Epidermal melanocyte (primary cell): ENCODE measurements at regions not wholly inside any gene's neighbourhood (a gene's known extent, or its start where the extent isn't known, plus 50 kb on each side); places are given as distances from the start of the nearest gene placed in this dataset.
"Not testable (repeated sequence)": the region's sequence is repeated elsewhere in the genome, so short reads cannot be mapped to it uniquely, and the experiment has no call there.

Source experiments
- DNase-seq: peaks from one replicate; pipeline ENCODE4 v3.0.0; 2011; ENCODE audit warnings: low spot score; ENCODE audit not compliant: insufficient read length

DNA sequence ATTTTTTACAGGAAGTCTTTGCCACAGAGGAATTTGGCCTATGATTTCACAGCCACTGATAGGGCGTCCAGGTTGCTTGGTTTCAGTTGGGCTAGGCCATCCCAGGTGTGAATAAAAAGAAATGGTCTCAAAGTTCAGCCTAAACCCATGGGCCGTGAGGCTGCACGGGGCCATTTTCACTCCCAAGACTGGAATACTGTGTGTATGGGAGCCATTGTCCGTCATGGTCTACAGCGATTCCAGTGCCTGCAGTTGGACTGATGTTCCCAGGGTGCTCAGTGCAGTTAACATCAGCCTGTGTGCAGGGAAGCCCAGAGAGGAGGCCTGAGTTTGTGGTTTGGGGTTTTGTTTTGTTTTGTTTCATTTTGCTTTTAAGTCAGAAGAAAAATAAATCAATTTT is 133.2 kb downstream of the ADSS2 start:
- no peak for DNase-seq

DNA sequence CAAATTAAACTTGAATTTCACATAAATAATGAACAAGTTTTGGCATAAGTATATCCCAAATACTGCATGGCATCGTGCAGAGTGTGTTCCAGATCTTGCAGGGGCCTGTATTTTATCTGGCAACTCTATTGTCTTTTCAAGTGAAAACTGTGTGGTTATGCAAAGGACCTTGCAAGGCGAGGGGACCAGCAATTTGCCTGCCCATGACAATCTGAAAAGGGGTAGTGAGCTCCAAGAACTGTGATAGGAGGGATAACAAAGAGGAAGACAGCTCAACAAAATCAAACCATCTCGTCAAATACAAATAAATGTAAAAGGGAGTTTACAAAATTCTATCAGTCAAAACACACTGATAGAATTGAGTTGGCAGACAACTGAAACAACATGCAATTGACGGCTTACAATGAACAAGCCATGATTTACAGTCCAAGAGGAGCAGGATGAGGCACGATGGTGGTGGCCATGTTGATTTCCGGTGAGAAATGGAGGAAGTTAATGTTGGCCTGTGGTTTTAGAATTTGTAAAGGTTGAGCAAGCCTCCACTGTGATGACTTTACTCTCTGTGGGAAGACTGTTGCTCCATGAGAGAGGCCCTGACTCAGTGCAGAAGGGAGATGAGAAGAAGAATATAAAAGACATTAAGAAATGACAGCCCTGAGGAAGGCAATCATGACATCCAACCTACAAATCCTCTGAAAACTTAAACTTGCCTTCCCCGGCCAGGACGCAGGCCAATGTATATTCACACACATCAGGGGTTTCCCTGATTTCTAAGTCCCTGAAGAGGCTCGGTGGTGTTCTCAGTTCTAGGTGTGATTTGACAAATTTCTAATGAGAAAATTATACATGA is 132.2 kb downstream of the ADSS2 start:
- no peak for DNase-seq

DNA sequence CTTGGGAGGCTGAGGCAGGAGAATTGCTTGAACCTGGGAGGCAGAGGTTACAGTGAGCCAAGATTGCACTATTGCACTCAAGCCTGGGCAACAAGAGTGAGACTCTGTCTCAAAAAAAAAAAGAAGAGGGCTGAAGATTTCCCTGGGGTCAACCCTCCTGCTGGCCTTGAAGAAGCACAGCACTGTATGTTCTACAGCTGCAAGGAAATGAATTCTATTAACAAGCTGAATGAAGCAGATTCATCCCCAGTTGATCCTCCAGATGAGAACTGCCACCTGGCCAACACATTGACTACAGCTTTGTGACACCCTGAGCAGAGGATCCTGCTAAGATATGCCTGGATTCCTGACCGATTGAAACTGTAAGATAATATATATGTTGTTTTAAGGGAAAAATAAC is 129.5 kb downstream of the ADSS2 start:
- DNase-seq = no peak

DNA sequence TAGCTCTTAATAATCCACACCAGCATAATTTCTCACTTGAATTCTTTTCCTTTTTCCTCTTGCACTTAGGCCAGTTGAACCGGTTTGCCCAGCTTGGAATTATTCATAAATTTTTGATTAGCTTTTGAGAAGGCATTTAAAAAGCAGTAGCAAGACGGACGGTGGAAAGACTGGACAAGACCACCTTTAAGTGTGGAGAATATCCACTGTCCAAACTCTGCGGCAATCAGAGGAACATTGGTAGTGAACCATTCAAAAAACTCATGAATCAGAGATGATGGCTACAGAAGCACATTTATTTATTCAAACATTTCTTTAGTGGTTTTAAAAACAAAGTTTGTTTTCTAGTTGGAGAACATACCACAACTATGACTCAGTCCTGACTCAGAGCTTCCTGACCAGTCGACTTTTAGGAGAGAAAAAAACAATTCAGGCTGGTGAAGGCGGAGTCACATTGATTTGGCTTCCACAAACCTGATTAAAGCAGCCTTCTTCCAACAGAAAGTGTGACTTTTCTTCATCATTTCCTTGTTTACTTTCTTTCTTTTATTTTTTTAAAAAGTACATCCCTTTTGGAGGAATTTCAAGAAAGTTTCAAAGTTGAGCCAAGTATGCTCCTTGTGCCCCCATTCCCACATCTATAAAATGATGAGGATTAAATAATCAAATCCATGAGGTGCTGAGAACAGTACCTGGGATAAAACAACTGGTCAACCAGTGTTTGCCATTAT is 128.8 kb downstream of the ADSS2 start:
- peak; percentile 70 for DNase-seq

DNA sequence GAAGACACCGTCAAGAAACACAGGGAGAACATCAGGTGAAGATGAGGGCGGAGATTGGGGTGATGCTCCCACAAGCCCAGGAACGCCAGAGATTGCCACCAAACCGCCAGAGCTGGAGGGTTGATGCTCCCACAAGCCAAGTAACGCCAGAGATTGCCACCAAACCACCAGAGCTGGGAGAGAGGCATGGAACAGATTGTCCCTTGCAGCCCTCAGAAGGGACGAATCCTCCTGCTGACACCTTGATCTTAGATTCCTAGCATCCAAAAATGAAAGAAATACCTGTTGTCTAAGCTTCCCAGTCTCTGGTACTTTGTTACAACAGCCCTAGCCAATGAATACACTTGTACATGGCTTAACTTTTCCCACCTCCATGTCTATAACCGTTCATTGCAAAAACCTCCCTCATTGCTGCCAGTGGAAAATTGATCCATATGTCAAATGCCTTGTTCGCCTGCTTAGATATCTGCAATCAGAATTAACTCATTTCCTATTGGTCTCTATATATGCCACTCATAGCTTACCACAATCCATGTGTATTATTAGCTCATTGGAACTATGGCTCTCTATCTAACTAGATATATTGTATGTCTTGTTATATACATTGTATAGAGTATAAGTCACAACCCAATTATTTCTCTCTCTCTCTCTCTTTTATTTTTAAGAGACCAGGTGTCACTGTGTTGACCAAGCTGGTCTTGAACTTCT is 127.4 kb downstream of the ADSS2 start:
- DNase-seq = no peak

DNA sequence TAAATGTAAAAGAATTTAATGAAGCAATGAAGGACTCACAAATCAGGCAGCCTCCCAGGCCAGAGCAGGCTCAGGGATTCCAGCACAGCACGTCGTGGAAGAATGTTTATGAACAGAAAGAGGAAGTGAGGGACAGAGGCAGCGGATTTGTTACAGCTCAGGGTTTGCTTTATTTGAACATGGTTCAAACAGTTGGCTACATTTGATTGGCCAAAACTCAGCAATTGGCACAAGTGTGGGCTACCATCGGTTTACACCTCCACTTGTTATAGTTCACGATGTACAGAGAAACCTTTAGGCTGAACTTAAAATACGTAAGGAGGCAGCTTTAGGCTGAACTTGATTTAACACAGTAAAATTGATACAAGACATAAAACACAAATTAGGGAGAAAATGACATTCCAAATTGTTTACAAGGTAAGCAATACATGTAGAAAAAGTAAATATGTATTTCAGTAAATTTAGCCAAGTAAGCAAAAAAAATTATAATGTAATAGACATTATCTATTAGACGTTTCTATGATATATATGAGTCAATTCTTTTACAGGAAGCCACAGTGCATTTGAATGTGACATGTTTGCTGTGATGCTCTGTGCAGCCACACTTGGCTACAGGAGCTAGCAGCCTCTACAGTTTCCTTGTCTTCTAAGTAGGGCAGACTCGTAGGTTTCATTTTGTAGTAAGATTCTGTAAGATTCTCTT is 126.5 kb downstream of the ADSS2 start:
- DNase-seq = no peak

DNA sequence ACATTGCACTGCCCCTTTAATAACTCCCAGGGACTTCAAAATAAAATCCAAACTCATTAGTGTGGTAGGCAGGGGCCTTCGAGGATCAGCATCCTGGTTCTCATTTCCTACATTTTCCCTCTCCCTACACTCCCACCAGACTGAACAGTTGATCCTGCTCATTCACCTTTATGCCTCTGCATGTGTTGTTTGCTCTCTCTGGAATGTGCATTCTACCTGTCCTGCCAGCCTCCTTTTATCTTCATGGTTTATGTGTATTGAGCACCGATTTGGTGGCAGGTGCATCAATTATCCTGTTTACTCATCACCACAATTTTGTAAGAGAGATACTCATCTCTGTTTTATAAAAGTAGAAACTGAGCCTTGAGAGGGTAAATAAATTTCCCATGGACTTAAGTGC is 125.0 kb downstream of the ADSS2 start:
- DNase-seq = no peak

DNA sequence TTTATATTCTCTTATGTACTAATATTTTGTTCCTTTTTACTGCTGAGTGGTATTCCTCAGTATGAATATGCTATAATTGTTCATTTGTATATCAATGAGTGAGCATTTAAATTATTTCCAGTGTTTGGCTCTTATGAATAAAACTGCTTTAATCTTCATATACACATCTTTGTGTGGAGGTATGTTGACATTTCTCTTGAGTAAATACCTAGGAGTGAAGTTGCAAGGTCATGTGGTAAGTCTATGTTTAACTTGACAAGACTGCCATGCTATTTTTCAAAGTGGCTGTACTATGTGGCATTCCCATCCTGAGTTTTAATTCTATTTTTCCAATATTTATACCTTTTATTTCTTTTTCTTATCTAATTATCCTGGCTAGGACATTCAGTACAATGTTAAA is 124.2 kb downstream of the ADSS2 start:
- no peak for DNase-seq

DNA sequence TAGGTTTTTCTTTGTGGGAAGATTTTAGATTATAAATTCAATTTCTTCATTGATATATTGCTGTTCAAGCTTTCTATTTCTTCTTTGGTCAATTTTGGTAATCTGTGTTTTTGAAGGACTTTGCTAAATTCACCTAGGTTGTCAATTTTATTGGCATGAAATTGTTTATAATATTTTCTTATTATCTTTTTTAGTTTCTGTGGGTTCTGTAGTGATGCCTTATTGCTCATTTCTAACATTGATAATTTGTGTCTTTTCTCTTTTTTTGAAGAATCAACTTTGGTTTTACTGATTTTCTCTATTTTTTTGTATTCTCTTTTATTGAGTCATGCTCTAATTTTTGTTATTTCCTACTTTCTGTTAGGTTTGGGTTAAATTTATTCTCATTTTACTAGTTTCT is 123.2 kb downstream of the ADSS2 start:
- no peak for DNase-seq

DNA sequence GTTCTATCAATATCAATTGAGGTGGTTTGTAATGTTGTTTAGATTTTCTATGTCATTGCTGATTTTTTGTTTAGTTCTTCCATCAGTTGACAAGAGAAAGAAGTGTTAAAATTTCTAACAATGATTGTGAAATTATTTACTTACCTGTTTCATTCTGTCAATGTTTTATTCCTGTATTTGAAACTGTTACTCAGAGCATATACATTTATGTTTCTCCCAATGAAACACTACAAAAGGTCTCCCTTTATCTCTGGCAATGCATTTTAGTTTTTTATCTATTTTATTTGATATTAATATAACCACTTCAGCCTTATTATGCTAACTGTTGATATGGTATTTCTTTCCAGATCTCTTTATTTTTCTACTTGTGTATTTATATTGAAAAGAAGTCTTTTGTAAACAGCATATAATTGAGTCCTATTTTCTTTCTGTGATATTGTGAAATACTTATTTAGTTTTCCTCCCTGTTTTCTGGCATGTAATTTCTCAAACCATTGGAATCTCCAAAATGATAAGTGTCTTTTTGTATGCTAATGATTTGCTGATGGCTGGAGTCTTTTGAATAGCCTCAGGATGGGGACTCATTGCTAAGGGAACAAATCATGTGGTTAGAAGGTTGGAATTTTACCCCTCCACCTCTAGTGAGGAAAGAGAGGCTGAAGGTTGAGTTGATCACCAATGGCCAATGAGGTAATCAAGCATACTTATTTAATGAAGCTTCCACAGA is 122.0 kb downstream of the ADSS2 start:
- no peak for DNase-seq

DNA sequence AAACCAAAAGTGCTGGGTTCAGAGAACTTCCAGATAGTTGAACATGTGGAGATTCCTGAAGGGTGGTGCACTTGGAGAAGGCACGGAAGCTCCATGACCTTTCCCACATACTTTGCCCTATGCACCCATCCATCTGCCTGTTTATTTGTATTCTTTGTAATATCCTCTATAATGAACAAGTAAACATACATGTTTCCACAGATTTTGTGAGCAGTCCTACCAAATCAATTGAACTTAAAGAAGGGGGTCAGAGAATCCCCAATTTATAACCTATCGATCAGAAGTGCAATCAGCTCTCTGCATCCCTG is 121.4 kb downstream of the ADSS2 start:
- no peak for DNase-seq

DNA sequence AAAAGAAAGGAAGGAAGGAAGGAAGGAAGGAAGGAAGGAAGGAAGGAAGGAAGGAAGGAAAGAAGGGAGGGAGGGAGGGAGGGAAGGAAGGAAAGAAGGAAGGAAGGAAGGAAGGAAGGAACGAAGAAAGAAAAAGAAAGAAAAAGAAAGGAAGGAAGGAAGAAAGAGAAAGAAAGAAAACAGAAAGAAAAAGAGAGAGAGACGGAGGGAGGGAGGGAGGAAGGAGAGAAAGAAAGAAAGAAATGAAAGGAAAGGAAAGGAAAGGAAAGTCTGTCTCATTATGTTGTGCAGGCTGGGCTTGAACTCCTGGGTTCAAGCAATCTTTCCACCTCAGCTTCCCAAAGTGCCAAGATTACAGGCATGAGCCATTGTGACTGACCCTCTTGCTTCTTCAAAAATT is 118.9 kb downstream of the ADSS2 start:
- DNase-seq = not testable (repeated sequence)

DNA sequence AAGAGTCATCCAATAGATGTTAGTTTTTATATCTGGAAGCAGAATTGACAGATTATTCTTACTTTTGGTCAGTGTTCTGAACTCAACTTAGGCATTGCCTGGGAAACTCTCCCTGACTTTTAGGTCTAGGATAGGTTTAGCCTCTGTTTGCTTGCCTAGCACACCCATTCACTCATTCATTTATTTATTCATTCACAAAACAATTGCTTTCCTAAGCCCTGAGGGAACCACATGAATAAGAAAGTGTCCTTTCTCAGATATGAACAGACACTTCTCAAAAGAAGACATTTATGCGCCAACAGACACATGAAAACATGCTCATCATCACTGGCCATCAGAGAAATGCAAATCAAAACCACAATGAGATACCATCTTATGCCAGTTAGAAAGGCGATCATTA is 117.4 kb downstream of the ADSS2 start:
- DNase-seq = not testable (repeated sequence)

DNA sequence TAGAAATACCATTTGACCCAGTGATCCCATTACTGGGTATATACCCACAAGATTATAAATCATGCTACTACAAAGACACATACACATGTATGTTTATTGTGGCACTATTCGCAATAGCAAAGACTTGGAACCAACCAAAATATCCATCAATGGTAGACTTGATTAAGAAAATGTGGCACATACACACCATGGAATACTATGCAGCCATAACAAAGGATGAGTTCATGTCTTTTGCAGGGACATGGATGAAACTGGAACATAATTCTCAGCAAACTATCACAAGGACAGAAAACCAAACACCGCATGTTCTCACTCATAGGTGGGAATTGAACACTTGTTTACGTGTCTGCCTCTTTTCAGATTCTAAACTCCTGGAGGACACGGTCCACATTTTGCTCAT is 116.9 kb downstream of the ADSS2 start:
- not testable (repeated sequence) for DNase-seq

DNA sequence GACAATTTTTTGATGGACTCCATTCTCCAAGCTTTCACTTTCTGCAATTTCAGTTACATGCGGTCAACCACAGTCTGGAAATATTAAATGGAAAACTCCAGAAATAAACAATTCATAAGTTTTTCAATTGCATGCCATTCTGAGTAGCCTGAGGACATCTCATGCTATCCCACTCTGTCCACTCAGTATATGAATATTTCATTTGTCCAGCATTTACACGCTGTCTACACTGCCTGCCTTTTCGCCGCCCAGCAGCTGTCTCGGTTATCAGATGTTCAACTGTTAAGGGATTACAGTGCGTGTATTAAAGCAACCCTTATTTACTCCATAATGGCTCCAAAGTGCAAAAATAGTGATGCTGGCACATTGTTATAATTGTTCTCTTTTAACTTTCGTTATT is 116.3 kb downstream of the ADSS2 start:
- peak; percentile 79 for DNase-seq

DNA sequence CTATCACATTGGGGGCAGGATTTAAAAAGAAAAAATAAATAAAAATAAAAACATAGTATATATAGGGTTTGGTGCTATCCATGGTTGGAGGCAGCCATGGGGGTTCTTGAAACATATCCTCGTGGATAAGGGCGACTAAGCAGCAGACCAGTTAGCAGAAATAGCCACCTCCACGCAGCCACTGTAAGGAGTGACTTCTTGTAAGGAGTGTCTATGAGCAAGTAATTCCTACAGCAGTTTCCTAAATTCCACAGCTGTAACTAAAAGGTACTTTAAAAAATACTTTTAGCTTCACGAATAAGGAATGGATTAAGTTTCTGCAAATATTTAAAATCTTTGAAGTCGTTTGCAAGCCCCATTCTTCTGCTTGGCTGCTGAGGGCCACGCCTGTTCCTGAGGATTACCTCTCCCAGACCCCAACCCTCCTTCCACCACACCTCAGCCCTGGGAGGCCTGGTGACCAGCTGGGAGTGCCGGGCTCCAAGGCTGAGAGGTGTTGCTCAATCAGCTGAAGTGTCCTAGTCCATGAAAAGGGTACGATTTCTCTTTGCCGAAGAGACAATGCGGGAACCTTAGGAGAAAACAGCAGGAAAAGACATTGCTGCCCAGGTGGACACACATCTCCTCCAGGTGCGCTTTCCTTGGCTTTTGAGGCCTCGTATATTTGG is 115.3 kb downstream of the ADSS2 start:
- no peak for DNase-seq

DNA sequence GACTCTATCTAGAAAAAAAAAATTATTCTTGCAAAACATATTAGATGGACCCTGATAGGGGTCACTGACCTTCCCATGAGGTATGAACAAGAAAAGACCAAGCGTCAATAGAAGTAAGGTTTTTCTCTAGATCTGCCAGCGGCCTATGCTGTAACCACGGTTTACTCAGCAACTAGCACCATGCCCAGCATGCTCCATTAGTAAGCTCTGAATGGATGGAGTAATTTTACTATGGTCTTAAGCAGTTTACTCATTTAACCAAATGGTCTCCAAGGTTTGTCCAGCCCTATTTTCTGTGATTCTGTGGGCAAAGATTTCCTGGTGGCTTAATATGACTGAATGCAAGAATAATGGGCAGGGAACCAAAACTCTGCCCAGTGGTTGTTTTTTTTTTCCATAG is 113.9 kb downstream of the ADSS2 start:
- DNase-seq = no peak

DNA sequence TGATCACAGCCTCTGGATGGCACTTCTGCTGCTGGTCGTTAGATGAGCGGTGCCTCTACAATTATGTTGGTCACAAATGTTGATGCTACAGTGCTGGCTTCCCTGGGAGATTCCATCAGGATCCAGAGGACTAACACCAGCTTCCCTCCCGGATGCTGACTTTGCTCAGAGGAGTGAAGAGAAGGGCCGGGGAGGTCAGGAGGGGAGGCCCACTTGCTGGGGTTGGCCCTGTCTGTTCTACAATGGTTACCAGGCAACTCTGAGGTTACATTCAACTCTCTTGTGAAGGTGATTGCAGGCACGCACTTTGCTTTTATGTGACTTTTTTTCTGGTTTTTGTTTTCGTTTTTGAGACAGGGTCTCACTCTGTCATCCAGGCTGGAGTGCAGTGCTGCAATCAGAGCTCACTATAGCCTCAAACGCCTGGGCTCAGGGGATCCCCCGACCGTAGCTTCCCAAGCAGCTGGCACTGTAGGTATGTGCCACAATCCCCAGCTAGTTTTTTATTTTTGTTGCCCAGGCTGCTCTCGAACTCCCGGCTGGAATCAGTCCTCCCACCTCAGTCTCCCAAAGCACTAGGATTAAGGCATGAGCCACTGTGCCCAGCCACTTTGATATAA is 112.5 kb downstream of the ADSS2 start:
- DNase-seq = no peak

DNA sequence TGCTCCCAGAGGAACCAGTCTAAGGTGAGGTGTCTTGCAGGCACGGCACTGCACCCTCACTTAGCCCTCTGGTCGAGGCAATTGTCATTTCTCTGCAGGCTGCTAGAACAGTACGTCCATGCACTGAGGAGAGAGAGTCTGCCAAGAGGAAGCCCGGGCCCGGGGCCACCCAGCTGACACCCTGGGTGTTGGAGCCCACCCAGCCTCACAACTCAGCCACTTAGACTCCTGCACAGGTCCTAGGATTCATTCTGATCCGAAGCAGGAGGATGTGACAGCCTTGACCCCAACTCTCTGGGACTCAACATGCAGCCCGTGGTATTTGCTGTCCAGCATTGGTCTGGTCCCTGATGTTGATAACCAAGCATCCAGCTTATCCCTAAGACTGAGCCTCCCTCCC is 111.9 kb downstream of the ADSS2 start:
- no peak for DNase-seq

DNA sequence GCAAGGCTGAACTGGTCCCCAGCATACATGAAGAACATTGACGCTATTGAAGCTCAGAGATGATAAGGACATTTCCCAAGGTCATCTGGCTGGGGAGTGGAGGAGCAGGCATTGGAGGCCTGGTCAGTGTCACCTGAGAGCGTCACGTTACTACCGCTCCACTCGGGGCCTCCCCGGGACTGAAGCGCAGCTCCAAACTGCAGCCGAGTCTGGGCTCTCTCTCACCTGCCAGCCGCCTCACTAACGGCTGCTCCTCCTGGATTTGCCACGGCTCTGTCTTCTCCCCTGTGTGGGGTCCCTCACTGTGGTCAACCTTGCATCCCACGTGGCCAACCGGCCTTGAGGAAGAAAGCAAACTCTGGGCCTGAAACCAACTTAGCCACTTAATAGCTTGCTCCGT is 111.3 kb downstream of the ADSS2 start:
- no peak for DNase-seq
